Natural killer cell (primary cell): ENCODE measurements at regions not wholly inside any gene's neighbourhood (a gene's known extent, or its start where the extent isn't known, plus 50 kb on each side); places are given as distances from the start of the nearest gene placed in this dataset.

Source experiments
- ATAC-seq, 3 donors: fragments of 150-1000 bp in 2 of 3; fragments of 200-7000 bp in 1 of 3; cut with Tn5 transposase; 1 replicate in 1 of 3; 2 replicates in 2 of 3; pipeline ENCODE4 v1.10.0; 2021; ENCODE audit warnings: mild to moderate bottlenecking in 2 of 3, moderate library complexity in 2 of 3
- DNase-seq, 2 donors: peaks; one replicate each; pipeline versions ENCODE4 v3.0.0 to v3.0.0-alpha.2; 2013 to 2021; ENCODE audit warnings: mixed read lengths in 1 of 2
- H3K27ac ChIP-seq: one replicate; pipeline ENCODE4 v1.5.1; 2013; ENCODE audit warnings: mild to moderate bottlenecking, low read length
- H3K27me3 ChIP-seq: one replicate; pipeline ENCODE4 v1.6.1; 2013; ENCODE audit warnings: low read length; ENCODE audit not compliant: control insufficient read depth, insufficient read depth
- H3K36me3 ChIP-seq: one replicate; pipeline ENCODE4 v1.6.1; 2013; ENCODE audit warnings: low read length; ENCODE audit not compliant: control insufficient read depth, insufficient read depth
- H3K4me1 ChIP-seq: one replicate; pipeline ENCODE4 v1.6.1; 2013; ENCODE audit warnings: low read length; ENCODE audit not compliant: control insufficient read depth, insufficient read depth
- H3K4me3 ChIP-seq: one replicate; pipeline ENCODE4 v1.5.1; 2013; ENCODE audit warnings: low read length
- H3K9me3 ChIP-seq: one replicate; pipeline ENCODE4 v1.6.1; 2013; ENCODE audit warnings: low read length; ENCODE audit not compliant: control insufficient read depth, insufficient read depth
- H3K27ac Mint-ChIP-seq, 2 donors: one replicate each; pipeline ENCODE4 v1.8.0; 2022; ENCODE audit warnings: mild to moderate bottlenecking in 2 of 2, mixed read lengths in 2 of 2, moderate library complexity in 1 of 2
- H3K27me3 Mint-ChIP-seq, 2 donors: one replicate each; pipeline ENCODE4 v1.8.0; 2022; ENCODE audit warnings: low read depth in 2 of 2, mixed read lengths in 2 of 2
- H3K36me3 Mint-ChIP-seq: one replicate; pipeline ENCODE4 v1.8.0; 2022; ENCODE audit warnings: mixed read lengths
- H3K4me1 Mint-ChIP-seq, 2 donors: one replicate each; pipeline ENCODE4 v1.8.0; 2022; ENCODE audit warnings: mixed read lengths in 2 of 2
- H3K4me3 Mint-ChIP-seq: one replicate; pipeline ENCODE4 v1.8.0; 2022; ENCODE audit warnings: mild to moderate bottlenecking, moderate library complexity, mixed read lengths
- H3K9me3 Mint-ChIP-seq, 2 donors: one replicate each; pipeline ENCODE4 v1.8.0; 2022; ENCODE audit warnings: mixed read lengths in 2 of 2
- CTCF ChIP-seq: fragments of 200-600 bp; IDR thresholded peaks from one replicate; pipeline ENCODE4 v1.8.0; 2022; ENCODE audit warnings: antibody characterized with exemption
- WGBS: methylation state at CpG from one replicate; pipeline ENCODE4 v1.1.7; 2013; ENCODE audit warnings: missing lambda C conversion rate; ENCODE audit not compliant: insufficient coverage; 5-methylcytosine and 5-hydroxymethylcytosine counted together
- intact Hi-C: fragments of 100-400 bp; cut with micrococcal nuclease; formaldehyde crosslinking; loops from one replicate; pipeline ENCODE4 v1.14.2; 2022

GRCh38 chr2:111659361-111660333 lies 224.3 kb downstream of the ANAPC1 start:
- no peak overlapping the region for H3K27ac Mint-ChIP-seq
- no peak for TF ChIP-seq CTCF
- H3K4me1 Mint-ChIP-seq = no peaks in the 10 kb centered on the region
- Histone ChIP-seq H3K9me3 (no peaks in the 10 kb centered on the region), H3K4me1 (peaks cover 4% of the 10 kb centered on the region), H3K27me3 (no peaks in the 10 kb centered on the region), H3K4me3 (no peak overlapping the region), H3K36me3 (no peaks in the 10 kb centered on the region), H3K27ac (no peak overlapping the region)
- DNase-seq = no peak
- 83% methylated on average over 13 of the region's 13 CpGs for WGBS
- H3K9me3 Mint-ChIP-seq = no peaks in the 10 kb centered on the region
- ATAC-seq = peak in 2 of 3 donors; percentile 15 to 24
- H3K4me3 Mint-ChIP-seq = no peak overlapping the region
- no peaks in the 10 kb centered on the region for H3K36me3 Mint-ChIP-seq
- intact Hi-C loops = no loop called here
- H3K27me3 Mint-ChIP-seq = no peaks in the 10 kb centered on the region

DNA sequence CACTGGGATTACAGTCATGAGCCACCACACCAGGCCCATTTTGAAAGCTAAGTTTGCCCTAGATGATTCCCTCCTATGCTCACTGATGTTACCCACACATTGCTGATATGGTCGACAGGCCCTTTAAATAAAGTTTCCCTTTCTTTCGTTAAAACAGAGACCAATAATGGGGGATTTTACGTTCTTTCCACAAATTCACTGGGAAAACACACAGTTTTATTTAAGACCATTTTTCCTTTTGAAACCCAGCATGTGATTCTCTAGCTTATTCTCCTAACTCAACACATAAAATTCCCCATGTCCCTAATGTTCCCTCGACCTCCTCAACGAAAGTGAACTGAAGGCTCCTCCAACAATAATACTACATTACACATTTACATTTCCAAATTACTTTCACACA lies 223.2 kb downstream of the ANAPC1 start:
- Mint-ChIP-seq H3K36me3 (no peaks in the 10 kb centered on the region), H3K27me3 (no peaks in the 10 kb centered on the region), H3K9me3 (no peaks in the 10 kb centered on the region), H3K4me3 (no peak overlapping the region), H3K4me1 (no peaks in the 10 kb centered on the region), H3K27ac (no peak overlapping the region)
- Histone ChIP-seq H3K9me3 (no peaks in the 10 kb centered on the region), H3K4me3 (no peak overlapping the region), H3K36me3 (no peaks in the 10 kb centered on the region), H3K4me1 (peaks cover 4% of the 10 kb centered on the region), H3K27ac (no peak overlapping the region), H3K27me3 (no peaks in the 10 kb centered on the region)
- no peak for TF ChIP-seq CTCF
- whole genome bisulfite sequencing = 82% methylated on average over 5 of the region's 5 CpGs
- DNase-seq = no peak
- intact Hi-C loops = no loop called here
- no peak for ATAC-seq

DNA sequence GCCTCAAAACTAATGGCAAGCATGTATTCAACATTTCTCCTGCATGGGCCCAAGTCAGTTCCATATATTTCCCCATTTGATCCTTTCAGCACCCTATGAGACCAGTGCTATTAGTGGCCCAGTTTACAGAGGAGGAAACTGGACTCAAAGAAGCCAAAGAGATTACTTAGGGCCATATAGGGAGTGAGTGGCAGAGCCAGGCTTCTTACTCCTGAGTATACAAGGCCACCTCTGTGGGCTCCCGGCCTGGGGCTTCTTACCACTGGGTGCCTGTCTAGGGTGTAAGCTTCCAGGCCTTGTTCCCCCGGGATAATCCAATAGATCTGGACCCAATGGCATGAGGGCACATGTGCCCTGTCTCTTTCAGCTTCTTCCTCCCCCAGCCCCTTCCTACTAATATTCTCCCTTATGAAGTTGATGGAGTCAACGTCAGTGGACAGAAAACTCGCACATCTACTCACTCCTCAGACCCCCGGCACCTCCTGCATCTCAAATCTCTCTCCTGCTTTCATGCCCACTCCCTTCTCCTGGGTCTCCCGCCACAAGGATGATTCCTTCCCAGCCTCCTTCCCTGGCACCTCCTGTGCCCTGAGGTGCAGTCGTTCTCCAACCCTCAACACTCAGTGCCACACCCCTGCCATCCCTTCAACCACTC lies 222.6 kb downstream of the ANAPC1 start:
- 96% methylated on average over 7 of the region's 7 CpGs for WGBS
- no peak for TF ChIP-seq CTCF
- H3K4me1 ChIP-seq = peaks cover 4% of the 10 kb centered on the region
- H3K9me3 Mint-ChIP-seq = no peaks in the 10 kb centered on the region
- DNase-seq (no peak), ATAC-seq (no peak)
- H3K27ac Mint-ChIP-seq = no peak overlapping the region
- no peak overlapping the region for H3K4me3 ChIP-seq
- H3K27ac ChIP-seq = no peak overlapping the region
- H3K36me3 ChIP-seq = no peaks in the 10 kb centered on the region
- H3K4me3 Mint-ChIP-seq = no peak overlapping the region
- H3K9me3 ChIP-seq = no peaks in the 10 kb centered on the region
- no peaks in the 10 kb centered on the region for H3K27me3 ChIP-seq
- no peaks in the 10 kb centered on the region for H3K36me3 Mint-ChIP-seq
- H3K4me1 Mint-ChIP-seq = no peaks in the 10 kb centered on the region
- intact Hi-C loops = no loop called here
- H3K27me3 Mint-ChIP-seq = no peaks in the 10 kb centered on the region
